ENCODE measurements at regions not wholly inside any gene's neighbourhood (a gene's known extent, or its start where the extent isn't known, plus 50 kb on each side); places are given as distances from the start of the nearest gene placed in this dataset.

DNA sequence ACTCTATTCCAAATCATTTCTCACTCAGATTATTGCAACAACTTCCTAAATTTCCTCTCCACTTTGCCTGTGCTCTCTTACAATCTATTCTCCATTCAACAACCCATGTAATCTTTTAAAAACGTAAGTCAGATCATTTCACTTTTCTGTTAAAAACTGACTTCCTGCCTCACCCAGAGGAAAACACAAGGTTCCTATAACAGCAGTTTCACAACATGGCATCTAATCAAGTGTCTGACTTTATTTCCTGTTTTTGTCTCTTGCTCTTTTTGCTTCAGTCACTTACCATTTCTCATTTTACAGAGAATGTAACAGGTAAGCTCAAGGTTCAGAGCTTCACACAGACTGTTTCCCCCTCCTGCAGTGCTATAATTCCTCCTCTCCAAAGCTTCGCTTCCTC, 560.7 kb downstream of the LRRIQ3 start:
- TF ChIP-seq, protein P1, sequence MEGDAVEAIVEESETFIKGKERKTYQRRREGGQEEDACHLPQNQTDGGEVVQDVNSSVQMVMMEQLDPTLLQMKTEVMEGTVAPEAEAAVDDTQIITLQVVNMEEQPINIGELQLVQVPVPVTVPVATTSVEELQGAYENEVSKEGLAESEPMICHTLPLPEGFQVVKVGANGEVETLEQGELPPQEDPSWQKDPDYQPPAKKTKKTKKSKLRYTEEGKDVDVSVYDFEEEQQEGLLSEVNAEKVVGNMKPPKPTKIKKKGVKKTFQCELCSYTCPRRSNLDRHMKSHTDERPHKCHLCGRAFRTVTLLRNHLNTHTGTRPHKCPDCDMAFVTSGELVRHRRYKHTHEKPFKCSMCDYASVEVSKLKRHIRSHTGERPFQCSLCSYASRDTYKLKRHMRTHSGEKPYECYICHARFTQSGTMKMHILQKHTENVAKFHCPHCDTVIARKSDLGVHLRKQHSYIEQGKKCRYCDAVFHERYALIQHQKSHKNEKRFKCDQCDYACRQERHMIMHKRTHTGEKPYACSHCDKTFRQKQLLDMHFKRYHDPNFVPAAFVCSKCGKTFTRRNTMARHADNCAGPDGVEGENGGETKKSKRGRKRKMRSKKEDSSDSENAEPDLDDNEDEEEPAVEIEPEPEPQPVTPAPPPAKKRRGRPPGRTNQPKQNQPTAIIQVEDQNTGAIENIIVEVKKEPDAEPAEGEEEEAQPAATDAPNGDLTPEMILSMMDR (IDR thresholded peaks at IDR 0.05): no peak
- TF ChIP-seq PHF8 (IDR thresholded peaks at IDR 0.05; ENCODE audit: borderline replicate concordance, low read depth): no peak
- TF ChIP-seq EHMT2 (IDR thresholded peaks at IDR 0.05; ENCODE audit: low read depth): no peak
- no peak for TF ChIP-seq POLR2A (IDR thresholded peaks at IDR 0.05; ENCODE audit: low read length)
- TF ChIP-seq HOXA7 (CRISPR knock-in tag; IDR thresholded peaks at IDR 0.05): no peak
- TF ChIP-seq CHD4 (IDR thresholded peaks at IDR 0.05; ENCODE audit: borderline replicate concordance): no peak
- TF ChIP-seq, protein P2, sequence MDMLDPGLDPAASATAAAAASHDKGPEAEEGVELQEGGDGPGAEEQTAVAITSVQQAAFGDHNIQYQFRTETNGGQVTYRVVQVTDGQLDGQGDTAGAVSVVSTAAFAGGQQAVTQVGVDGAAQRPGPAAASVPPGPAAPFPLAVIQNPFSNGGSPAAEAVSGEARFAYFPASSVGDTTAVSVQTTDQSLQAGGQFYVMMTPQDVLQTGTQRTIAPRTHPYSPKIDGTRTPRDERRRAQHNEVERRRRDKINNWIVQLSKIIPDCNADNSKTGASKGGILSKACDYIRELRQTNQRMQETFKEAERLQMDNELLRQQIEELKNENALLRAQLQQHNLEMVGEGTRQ (IDR thresholded peaks at IDR 0.05): no peak
- TF ChIP-seq, protein P3, sequence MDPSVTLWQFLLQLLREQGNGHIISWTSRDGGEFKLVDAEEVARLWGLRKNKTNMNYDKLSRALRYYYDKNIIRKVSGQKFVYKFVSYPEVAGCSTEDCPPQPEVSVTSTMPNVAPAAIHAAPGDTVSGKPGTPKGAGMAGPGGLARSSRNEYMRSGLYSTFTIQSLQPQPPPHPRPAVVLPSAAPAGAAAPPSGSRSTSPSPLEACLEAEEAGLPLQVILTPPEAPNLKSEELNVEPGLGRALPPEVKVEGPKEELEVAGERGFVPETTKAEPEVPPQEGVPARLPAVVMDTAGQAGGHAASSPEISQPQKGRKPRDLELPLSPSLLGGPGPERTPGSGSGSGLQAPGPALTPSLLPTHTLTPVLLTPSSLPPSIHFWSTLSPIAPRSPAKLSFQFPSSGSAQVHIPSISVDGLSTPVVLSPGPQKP (IDR thresholded peaks at IDR 0.05; ENCODE audit: low read depth, low read length): no peak
- TF ChIP-seq, protein P4, sequence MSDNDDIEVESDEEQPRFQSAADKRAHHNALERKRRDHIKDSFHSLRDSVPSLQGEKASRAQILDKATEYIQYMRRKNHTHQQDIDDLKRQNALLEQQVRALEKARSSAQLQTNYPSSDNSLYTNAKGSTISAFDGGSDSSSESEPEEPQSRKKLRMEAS (IDR thresholded peaks at IDR 0.05): no peak
